Large intestine (tissue), 3 donors: ENCODE measurements at regions not wholly inside any gene's neighbourhood (a gene's known extent, or its start where the extent isn't known, plus 50 kb on each side); places are given as distances from the start of the nearest gene placed in this dataset.

ENCODE experiments used
- DNase-seq, 2 donors: peaks; one replicate each; pipeline versions ENCODE4 v3.0.0 to v3.0.0-alpha.2; 2013
- H3K27ac ChIP-seq: one replicate; pipeline ENCODE4 v1.5.1; 2013; ENCODE audit warnings: low read length
- H3K27me3 ChIP-seq: 2 replicates; pipeline ENCODE4 v1.6.1; 2013; ENCODE audit warnings: low read length; ENCODE audit not compliant: control insufficient read depth, insufficient read depth
- H3K36me3 ChIP-seq: 2 replicates; pipeline ENCODE4 v1.6.1; 2013; ENCODE audit warnings: low read length; ENCODE audit not compliant: control insufficient read depth, insufficient read depth
- H3K4me1 ChIP-seq: one replicate; pipeline ENCODE4 v1.6.1; 2013; ENCODE audit warnings: low read length; ENCODE audit not compliant: control insufficient read depth, insufficient read depth
- H3K4me3 ChIP-seq: one replicate; pipeline ENCODE4 v1.5.1; 2013; ENCODE audit warnings: low read length
- H3K9me3 ChIP-seq: one replicate; pipeline ENCODE4 v1.6.1; 2013; ENCODE audit warnings: mild to moderate bottlenecking, low read depth, low read length, moderate library complexity; ENCODE audit not compliant: control insufficient read depth
- WGBS: methylation state at CpG from one replicate; pipeline ENCODE4 v1.1.5; 2013; ENCODE audit warnings: low lambda C conversion rate; ENCODE audit not compliant: insufficient coverage; 5-methylcytosine and 5-hydroxymethylcytosine counted together

DNA sequence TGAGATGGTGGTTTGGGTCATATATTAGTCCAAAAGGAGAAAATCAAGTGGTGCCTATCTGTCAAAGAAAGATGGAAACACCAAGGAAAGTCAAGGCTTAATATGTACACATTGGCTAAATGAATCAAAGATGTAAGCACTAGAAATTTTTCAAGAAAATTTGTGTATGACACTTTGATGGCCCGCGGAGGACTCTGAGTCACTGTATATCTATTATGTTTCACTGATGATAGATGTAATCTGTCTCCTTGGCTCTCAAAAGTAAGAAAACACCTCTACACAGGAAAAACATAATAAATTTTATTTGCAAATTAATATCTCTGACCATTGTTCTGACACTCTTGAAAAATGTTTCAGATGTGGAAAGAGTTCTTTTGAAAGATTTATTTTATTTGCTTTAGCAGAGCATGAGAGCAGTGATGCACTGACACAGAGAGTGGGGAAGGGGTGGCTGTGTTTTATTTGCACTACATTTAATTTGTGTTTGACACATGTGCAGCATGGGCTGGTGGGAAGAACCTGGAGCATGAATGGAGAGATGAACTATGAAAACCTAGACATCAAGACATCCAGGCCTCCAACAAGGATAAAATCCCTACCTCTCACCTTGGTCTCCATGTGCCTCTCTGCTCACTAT, 180.8 kb upstream of the GAS1 start:
- no peaks in the 10 kb centered on the region for H3K9me3 ChIP-seq
- no peak for DNase-seq

DNA sequence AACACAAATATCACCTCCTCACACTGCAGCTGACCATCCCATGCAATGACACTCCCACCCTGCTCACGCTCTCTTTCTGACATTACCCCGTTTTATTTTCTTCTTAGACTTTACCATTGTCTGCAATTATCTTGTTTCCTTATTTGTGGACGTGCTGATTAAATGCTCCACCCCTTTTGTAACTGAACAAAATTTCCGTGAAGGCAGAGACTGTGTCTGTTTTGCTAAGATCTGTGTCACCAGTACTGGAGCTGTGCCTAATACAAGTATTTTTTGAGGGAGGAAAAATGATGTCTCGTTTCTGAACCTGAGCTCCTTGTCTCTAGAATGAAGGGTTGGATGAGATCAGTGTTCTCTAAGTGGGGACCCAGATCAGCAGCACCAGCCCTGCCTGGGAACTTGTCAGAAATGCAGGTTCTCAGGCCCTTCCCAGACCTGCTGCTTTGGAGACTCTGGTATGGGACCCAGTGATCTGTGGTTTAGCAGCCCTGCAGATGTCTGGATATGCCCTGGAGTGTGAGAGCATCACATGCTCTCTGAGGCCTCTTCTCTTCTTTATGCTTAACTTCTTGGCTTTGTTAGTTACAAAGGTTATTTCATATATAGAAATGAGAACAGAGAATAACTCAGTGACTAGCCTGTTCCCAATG, 181.7 kb upstream of the GAS1 start:
- Histone ChIP-seq H3K4me3 (no peak overlapping the region), H3K9me3 (no peaks in the 10 kb centered on the region), H3K36me3 (no peaks in the 10 kb centered on the region), H3K27ac (no peak overlapping the region), H3K4me1 (no peaks in the 10 kb centered on the region), H3K27me3 (no peaks in the 10 kb centered on the region)
- WGBS: no CpG with 5 or more reads among the region's 5 CpGs
- DNase-seq: no peak

More for the DNA sequence above, 180.8 kb upstream of the GAS1 start:
- Histone ChIP-seq H3K27ac (no peak overlapping the region), H3K27me3 (no peaks in the 10 kb centered on the region), H3K4me3 (no peak overlapping the region), H3K36me3 (no peaks in the 10 kb centered on the region), H3K4me1 (no peaks in the 10 kb centered on the region)
- no CpG with 5 or more reads among the region's 2 CpGs for WGBS

DNA sequence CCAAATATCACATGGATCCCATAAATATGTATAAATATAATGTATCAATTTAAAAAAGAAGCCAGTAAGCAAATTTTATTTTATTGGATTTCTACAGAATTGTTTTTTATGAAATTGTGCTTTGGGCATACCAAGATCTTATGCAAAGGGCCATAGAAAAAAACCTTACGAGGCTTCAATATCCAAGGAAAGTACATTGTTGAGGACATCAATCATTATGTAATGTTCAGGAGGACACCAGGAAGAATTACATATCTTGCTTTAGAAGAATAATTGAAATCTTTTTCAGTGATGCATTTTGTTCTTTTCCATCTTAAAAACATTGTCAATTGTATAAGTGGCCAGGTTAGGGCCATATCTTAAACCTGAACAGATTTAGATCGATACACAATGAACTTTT, 187.8 kb upstream of the GAS1 start:
- H3K27ac ChIP-seq: no peak overlapping the region
- no CpG with 5 or more reads among the region's 2 CpGs for WGBS
- no peaks in the 10 kb centered on the region for H3K36me3 ChIP-seq
- H3K27me3 ChIP-seq: no peaks in the 10 kb centered on the region
- H3K4me1 ChIP-seq: no peaks in the 10 kb centered on the region
- DNase-seq: no peak
- H3K9me3 ChIP-seq: no peaks in the 10 kb centered on the region
- H3K4me3 ChIP-seq: no peak overlapping the region

DNA sequence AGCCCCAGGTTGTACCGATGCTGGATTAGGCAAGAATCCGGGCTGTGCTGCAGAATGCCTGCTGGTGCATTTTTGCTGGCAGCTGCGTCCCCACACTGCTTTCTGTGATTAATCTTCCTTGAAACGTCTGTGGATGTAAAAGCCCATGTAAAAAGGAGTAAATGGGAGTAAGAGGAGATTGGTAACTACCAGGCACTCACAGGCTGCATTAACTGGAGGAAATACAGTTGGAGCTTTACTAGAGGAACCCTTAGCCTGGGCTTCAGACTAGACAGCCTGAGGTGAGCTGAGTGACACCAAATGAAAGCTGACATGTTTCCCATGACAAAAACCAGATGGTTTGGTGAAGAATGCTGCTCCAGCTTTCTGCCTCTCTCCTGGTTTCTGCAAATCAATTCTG, 190.4 kb upstream of the GAS1 start:
- WGBS: no CpG with 5 or more reads among the region's 4 CpGs
- Histone ChIP-seq H3K27ac (no peak overlapping the region), H3K9me3 (no peaks in the 10 kb centered on the region), H3K36me3 (no peaks in the 10 kb centered on the region), H3K27me3 (peaks cover 16% of the 10 kb centered on the region), H3K4me1 (no peaks in the 10 kb centered on the region), H3K4me3 (no peak overlapping the region)
- DNase-seq: no peak

DNA sequence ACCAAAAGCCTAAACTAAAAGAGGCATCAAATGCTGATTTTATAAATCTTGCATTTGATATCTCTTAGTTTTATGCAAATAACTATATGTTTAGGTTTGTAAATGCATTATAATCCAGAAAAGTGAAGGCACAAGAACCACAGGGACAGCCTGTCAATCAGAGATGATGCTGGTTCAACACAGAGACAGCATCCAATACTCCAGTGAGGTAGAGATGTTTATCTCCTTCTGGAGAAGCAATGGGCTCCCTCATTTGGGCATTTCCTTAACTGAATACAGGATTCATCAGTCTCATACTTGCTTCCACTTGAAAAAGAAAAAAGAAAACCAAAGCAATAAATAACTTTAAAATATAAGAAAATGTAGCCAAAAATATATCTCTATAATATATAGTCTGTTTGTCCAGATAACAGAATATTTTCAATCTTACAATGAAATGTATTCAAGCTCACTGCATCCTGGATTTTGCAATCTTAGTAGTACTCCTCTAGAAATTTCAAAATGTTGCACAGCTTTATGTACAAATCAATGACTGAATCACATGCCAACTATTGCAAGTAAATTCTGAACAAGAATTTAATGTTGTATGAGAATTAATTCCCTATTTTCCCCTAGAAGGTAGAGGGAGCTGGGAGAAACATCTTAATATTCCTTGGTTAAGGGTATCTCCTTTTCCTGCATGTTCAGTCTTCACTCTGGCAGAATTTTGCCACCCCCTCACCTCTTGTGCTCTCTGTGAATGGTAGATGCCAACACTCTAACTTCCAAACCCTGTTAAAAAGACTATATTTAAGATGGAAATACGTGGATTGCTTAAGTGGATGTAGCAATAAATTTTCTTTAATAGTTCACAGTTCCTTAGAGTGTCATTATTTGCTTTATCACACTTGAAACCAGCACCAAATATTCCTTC, 191.1 kb upstream of the GAS1 start:
- Histone ChIP-seq H3K27me3 (peaks cover 16% of the 10 kb centered on the region), H3K4me3 (no peak overlapping the region), H3K27ac (no peak overlapping the region), H3K9me3 (no peaks in the 10 kb centered on the region), H3K36me3 (no peaks in the 10 kb centered on the region), H3K4me1 (no peaks in the 10 kb centered on the region)
- WGBS: 80% methylated on average over 1 of the region's 1 CpG
- DNase-seq: no peak

DNA sequence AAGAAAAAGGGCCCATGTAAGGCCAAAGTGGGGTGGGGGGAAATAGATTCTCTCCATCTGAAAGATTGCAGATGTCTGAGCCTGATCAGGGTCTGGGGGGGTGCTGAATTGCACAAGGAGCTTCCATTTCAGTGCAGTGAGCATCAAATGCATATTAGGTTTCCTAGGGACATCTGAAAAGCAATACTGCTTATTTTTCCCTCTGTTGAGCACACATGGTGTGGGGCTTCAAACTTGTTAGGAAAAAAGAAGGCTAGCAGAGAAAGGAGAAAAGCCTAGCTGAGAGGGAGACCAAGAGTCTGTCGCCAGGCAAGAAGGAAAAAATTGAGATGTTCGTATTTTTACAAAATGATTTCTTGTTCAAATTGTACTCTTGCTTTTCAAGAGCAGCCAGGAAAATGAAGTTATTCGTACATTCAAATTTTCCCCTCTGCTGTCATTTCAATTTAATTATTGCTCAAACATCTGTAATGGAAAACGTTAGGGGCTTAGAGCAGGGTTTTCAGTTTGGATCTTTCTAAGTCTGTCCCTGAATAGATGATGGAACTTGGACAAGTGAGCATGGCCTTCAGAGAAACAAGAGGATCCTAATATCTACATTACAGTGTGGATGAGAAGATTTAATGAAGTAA, 191.9 kb upstream of the GAS1 start:
- Histone ChIP-seq H3K27ac (no peak overlapping the region), H3K27me3 (peaks cover 16% of the 10 kb centered on the region), H3K36me3 (no peaks in the 10 kb centered on the region), H3K9me3 (no peaks in the 10 kb centered on the region), H3K4me1 (no peaks in the 10 kb centered on the region), H3K4me3 (no peak overlapping the region)
- WGBS: 90% methylated on average over 3 of the region's 4 CpGs
- no peak for DNase-seq

DNA sequence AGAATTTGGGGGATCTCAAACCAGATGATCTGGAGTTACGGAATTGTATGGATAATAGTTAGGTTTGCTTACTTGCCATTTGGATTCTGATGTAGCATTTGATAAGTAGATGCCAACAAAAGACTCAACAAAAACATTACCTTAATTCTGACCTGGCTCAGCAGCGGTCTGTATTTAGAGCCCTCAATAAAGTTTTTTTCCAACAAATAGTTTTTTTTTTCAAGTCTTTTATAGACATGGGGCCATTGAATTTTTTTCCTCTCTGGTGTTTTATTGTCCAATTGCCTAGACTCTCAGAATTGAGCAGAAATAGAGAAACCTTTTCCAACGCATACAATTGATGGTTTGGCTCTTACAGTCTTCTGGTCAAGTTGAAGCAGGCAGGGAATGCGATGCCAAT, 192.8 kb upstream of the GAS1 start:
- 100% methylated on average over 2 of the region's 4 CpGs for WGBS
- Histone ChIP-seq H3K4me3 (no peak overlapping the region), H3K27ac (no peak overlapping the region), H3K4me1 (no peaks in the 10 kb centered on the region), H3K36me3 (no peaks in the 10 kb centered on the region), H3K9me3 (no peaks in the 10 kb centered on the region), H3K27me3 (peaks cover 17% of the 10 kb centered on the region)
- no peak for DNase-seq

DNA sequence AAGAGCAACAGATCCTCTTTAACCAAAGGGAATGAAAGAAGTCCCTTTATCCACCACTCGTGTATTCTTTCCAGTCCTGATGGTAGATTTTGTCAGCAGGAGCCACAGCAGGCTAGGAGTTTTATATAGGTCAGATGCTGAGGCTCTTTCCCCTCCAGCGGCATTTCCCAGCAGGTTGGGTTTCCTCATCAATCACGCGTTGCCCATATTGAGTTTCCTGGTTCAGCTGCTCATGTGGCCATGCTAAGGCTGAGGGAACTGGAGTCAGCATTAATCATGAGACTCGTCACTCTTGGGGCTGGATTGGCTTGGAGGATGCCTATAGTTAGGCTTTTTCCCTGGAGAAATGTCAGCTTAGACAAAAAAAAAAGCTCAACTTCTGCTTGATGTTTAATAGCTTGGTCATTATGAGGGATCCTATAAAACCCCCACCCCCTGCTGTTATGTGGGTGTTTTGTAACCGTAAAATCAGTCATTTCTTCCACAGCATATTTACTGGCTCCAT, 193.4 kb upstream of the GAS1 start:
- Histone ChIP-seq H3K4me1 (no peaks in the 10 kb centered on the region), H3K36me3 (no peaks in the 10 kb centered on the region), H3K4me3 (no peak overlapping the region), H3K27ac (no peak overlapping the region), H3K27me3 (peaks cover 18% of the 10 kb centered on the region), H3K9me3 (no peaks in the 10 kb centered on the region)
- no CpG with 5 or more reads among the region's 6 CpGs for WGBS
- no peak for DNase-seq

DNA sequence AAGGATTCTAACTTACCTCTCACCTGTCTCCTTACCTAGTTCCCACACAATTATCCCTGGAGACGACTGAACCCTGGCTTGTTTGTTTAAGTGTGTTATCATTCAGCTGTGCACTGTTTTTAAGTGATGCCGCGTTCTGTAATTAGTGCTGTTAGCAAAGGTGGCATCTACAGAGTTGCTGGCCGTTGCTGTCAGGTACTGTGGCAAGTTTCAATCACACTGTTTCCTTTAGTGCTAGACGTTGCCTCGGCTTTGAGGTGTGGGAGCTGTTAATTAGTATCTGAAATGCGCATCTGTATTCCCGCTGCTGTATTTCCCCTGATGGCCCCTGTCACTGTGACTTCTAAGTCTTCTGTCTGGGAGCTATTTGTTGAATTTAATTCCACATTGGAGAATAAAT, 193.8 kb upstream of the GAS1 start:
- Histone ChIP-seq H3K36me3 (no peaks in the 10 kb centered on the region), H3K4me3 (no peak overlapping the region), H3K27ac (no peak overlapping the region), H3K9me3 (no peaks in the 10 kb centered on the region), H3K4me1 (no peaks in the 10 kb centered on the region), H3K27me3 (peaks cover 18% of the 10 kb centered on the region)
- WGBS: no CpG with 5 or more reads among the region's 8 CpGs
- DNase-seq: no peak

DNA sequence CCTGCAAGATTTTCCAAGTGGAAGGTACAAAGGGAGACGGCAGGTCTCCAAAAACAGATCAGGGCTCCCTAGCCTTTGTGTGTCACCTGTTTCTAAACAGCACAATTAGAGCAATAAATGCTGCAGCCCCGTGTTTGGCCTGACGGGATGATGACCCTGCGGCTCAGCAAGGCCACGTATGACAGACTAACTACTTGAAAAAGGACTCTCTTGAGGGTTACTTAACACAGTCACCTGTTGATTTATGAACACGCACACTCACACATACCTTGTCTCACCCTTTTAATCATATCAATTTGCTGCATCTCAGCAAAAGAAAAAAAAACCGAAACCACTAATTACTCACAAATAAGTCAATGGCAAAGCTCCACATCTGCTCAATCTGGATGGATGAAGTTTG, 199.6 kb upstream of the GAS1 start:
- no CpG with 5 or more reads among the region's 7 CpGs for WGBS
- Histone ChIP-seq H3K4me3 (no peak overlapping the region), H3K36me3 (no peaks in the 10 kb centered on the region), H3K9me3 (no peaks in the 10 kb centered on the region), H3K4me1 (no peaks in the 10 kb centered on the region), H3K27ac (no peak overlapping the region), H3K27me3 (peaks cover 16% of the 10 kb centered on the region)
- DNase-seq: no peak
